Left renal cortex interstitium (tissue), 4 donors: ENCODE measurements at regions not wholly inside any gene's neighbourhood (a gene's known extent, or its start where the extent isn't known, plus 50 kb on each side); places are given as distances from the start of the nearest gene placed in this dataset.

Experiments used
- DNase-seq, 4 donors: peaks; one replicate each; pipeline ENCODE4 v3.0.0-alpha.2; 2013; ENCODE audit warnings: low read depth in 4 of 4, low spot score in 2 of 4, missing footprints in 1 of 4

DNA sequence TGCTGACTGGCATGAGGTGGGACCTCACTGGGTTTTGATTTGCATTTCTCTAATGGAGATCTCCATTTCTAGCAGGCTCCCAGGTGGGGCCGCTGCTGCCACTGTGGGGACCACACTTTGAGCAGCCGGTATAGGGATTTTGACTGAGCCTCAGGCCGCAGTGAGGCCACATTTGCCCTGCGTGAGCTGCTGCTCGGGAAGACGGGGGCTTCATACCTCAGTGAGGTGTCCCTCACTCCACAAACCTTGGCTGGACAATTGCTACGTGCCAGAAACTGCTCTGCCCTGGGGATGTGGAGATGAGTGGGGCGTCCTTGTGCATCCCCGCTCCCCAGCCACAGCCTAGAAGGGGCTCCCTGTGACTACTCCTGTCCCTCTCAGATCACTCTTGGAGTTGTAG, 134.3 kb downstream of the ANKRD60 start:
- DNase-seq: no peak

- no peak for DNase-seq
Measured at GRCh38 chr20:58092871-58093270, 135.6 kb downstream of the ANKRD60 start.

GRCh38 chr20:58092353-58092752, 136.1 kb downstream of the ANKRD60 start:
- DNase-seq: no peak

DNA sequence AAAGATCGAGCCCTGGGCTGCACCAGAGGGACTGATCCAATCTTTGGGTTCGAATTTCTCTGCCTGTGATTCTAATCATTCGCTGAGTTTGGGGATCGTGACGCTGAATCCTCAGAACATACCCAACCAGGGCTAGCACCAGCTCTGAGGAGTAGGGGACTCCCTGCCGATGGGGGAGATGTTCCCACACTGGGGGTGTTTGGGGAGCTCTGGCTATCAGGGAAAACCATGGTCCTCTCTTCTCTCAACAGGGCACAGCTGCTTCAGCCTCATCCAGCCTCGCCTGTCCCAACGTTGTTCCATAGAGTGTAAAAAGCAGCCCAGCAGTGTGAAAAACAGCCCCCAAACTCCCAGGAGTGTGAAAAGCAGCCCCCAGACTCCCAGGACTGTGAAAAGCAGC, 136.6 kb downstream of the ANKRD60 start:
- DNase-seq: no peak

DNA sequence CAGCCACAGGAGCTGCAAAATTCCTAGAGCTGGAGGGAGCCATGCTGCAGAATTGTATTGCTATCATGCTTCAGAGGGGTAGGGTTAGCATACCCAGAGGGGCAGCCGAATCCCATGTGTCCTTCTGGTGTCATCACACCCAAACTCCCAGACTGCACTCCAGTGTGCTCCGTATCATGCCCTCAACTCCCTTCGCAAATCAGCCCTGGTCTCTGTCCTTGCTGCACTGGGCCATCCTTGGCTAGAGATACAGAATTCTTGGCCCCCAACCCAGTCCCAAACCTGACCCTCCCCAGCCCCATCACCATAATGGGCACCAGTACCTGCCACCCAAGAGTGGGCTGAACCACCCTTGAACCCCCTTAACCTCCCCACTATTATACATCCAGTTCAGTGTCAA, 138.3 kb downstream of the ANKRD60 start:
- DNase-seq: no peak

DNA sequence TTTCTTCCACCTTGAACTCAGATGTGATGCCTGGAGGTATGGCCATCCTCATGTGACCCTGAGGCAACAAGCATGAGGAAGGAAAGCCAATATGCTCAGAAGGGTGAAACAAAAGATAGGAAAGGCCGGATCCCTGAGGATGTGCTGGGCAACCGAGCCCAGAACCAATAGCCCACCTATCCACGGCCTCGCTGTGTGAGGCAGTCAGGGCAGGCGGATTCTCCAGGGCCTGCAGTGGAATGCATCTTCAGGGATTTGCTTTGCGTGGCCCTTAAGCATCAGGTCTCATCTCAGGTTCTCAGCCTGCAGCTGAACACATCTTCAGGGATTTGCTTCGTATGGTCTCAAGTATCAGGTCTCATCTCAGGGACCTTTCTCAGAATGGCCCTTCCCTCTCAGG, 139.8 kb downstream of the ANKRD60 start:
- DNase-seq: no peak

DNA sequence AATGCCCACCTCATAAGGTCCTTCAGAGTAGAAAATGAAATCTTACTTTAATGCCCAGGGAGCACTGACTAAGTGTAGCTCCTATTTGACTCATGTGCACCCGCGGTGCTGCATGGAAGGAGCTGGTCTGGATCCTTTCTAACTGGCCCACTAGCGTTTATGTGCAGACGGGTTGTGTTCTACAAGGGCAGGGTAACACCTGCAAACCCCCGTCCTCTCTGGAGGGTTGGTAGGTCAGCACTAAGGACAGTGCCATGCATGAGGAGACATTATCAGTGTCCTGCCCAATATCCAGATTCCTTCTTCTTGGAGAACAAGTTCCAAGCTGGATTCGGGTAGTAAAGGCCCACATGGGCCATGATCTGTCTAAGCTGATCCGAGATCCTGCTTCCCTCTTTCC, 140.3 kb downstream of the ANKRD60 start:
- DNase-seq: no peak

GRCh38 chr20:58087562-58087858, 140.9 kb downstream of the ANKRD60 start:
- no peak for DNase-seq

- DNase-seq: peak in 1 of 4 donors; percentile 33
Measured at GRCh38 chr20:58086763-58087561, 141.5 kb downstream of the ANKRD60 start.

DNA sequence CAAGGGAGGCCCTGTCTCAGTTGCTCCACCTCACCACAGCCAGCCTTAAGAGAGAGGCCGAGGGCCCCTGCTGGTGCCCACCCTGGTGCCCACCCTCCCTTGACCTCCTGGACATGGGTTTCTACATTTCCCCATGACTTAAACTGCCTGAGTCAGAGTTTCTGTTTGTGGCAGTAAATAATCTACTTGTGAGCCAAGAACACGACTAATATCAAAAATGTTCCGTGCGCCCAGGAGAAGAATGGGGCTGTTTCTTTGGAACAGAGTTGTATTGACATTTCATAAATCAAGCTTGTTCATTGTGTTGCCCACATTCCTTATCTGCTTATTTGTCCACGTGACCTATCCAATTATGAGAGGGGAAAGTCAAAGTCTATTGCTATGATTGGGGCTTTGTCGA, 143.5 kb downstream of the ANKRD60 start:
- no peak for DNase-seq

DNA sequence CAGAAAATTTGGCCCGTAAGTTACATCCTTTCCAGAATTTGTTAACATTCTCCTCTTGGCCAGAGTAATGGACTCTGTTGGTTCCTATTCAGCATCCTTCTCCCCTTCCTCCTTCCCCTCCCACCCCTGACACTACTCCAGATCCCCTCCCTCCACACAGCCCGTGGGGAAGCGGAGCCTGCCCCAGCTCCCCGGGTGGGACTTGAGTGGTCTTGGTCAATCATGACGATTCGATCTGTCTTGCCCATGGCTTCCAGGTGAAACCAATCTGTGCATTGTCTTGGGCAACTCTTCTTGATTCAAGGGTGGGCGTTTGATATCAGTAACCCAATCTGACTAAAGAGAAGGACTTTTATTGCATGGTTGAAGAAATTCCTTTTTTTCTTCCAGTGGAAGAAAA, 143.9 kb downstream of the ANKRD60 start:
- DNase-seq: no peak

DNA sequence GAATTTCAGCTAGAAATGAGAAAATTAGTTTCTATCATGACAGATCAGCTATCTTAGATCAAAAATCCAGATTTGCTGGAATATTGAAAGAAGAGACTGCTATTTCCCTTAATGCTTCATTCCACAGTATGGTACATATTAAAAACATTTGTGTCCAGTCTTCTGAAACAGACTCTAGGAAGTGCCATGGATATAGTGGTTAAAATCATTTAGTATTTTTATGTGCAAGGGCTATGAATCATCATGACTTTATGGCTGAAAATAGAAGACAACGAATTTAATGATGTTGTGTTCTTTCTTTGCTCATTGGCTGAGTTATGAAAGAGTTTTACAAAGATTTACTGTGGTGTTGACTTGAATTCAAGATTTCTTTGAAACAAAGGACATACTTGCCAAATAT, 146.6 kb downstream of the ANKRD60 start:
- DNase-seq: no peak

GRCh38 chr20:58078741-58079522, 149.5 kb downstream of the ANKRD60 start:
- DNase-seq: no peak

GRCh38 chr20:58077282-58077681, 151.2 kb downstream of the ANKRD60 start:
- no peak for DNase-seq

DNA sequence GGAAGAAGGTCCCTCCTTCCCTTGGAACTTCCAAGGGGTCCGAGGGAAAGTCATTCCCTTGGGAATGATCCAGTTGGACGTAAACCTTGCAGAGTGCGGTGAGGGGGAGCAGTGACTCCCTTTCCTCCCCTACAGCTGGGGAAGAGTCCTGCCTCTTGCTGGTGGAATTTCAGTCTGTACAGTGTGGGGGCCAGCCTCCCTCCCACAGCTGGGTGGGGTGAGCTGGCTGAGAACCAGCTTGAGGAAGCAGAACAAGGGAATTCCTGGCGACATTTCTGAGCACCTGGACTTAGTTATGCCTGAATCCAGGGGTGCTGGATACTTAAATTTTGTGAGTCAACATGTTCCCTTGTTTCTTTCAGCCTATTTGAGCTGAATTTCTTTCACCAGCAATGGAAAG, 152.0 kb downstream of the ANKRD60 start:
- DNase-seq: no peak

DNA sequence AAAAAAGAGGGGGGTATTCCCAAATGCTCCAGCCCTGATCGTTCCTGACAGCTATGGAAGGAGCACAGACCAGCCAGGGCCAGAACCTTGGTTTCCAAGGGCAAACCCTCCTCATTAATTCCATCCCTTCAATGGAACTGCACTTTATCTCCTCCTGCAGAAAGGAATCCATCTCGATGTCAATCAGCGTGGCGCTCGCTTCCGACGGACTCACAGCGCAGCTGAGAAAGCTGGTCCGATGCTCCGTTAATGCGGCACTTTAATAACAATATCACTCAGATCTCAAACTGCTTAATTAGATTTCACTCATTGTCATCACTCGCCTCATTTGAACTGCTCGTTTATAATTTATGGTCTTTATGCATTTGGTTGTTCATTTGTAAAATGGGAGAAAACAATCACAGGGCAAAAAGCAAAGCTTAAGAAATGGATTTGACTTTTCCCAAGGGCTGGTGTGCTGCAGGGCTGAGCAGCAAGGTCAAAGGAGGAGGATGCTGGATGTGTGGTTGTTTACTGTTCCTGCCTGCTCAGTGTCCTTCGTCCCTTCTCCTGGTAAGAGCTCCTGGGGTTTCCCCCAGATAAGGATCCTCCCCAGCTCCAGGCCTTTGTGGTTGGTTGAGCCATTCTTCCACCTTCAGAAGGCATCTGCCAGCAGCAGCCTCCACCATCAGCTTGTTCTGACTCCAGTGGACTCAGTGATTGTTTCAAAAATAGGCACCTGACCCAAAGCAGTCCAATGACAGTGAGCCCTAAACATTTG, 152.7 kb downstream of the ANKRD60 start:
- DNase-seq: no peak

- no peak for DNase-seq
Measured at GRCh38 chr20:58073945-58074856, 154.3 kb downstream of the ANKRD60 start.

- DNase-seq: no peak
Measured at GRCh38 chr20:58072695-58073671, 155.5 kb downstream of the ANKRD60 start.

GRCh38 chr20:58071991-58072390, 156.5 kb downstream of the ANKRD60 start:
- DNase-seq: no peak
